OCI-LY7 (cell line): ENCODE measurements at regions not wholly inside any gene's neighbourhood (a gene's known extent, or its start where the extent isn't known, plus 50 kb on each side); places are given as distances from the start of the nearest gene placed in this dataset.

Experiments
- EZH2phosphoT487 ChIP-seq: fragments of 200-600 bp; sonication (generic); IDR thresholded peaks from 2 replicates; pipeline ENCODE4 v1.6.1; 2018; ENCODE audit warnings: low read depth, borderline replicate concordance, mild to moderate bottlenecking, mixed run types, antibody characterized with exemption, low read length, moderate library complexity, mixed read lengths
- TF ChIP-seq, protein P1 (sequence below): fragments of 200-600 bp; sonication (generic); conservative IDR thresholded peaks from 2 replicates; pipeline ENCODE4 v1.5.1; 2014; ENCODE audit warnings: mild to moderate bottlenecking, antibody characterized with exemption, low read length, moderate library complexity, mixed read lengths

DNA sequence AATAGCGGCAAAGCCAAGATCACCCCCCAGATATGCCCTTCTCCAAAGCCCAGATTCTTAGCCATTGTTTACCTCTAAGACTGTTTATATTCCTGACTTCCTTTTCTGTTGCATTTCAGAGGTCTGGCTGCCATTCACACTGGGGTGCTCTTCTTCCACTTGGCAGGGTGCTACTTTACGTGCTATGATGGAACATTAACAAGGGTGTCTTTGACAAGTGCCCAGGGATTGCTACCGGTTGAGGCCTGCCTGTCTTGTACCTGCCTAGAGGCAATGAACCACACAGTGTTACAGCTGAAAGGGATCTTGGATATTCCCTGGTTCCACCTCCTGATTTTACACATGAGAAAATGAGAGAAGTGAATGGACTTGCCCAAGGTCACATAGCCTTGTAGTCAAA lies 352.1 kb upstream of the KIF2A start:
- TF ChIP-seq, protein P1, sequence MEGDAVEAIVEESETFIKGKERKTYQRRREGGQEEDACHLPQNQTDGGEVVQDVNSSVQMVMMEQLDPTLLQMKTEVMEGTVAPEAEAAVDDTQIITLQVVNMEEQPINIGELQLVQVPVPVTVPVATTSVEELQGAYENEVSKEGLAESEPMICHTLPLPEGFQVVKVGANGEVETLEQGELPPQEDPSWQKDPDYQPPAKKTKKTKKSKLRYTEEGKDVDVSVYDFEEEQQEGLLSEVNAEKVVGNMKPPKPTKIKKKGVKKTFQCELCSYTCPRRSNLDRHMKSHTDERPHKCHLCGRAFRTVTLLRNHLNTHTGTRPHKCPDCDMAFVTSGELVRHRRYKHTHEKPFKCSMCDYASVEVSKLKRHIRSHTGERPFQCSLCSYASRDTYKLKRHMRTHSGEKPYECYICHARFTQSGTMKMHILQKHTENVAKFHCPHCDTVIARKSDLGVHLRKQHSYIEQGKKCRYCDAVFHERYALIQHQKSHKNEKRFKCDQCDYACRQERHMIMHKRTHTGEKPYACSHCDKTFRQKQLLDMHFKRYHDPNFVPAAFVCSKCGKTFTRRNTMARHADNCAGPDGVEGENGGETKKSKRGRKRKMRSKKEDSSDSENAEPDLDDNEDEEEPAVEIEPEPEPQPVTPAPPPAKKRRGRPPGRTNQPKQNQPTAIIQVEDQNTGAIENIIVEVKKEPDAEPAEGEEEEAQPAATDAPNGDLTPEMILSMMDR, result no peak
- TF ChIP-seq EZH2phosphoT487, result no peak
